ENCODE measurements at regions not wholly inside any gene's neighbourhood (a gene's known extent, or its start where the extent isn't known, plus 50 kb on each side); places are given as distances from the start of the nearest gene placed in this dataset.

GRCh38 chr10:53719658-53720057 is 947.1 kb upstream of the MBL2 start:
- TF ChIP-seq CTCF (IDR thresholded peaks at IDR 0.05; ENCODE audit: extremely low read depth, missing control alignments): no peak

GRCh38 chr10:53716156-53716555 is 943.6 kb upstream of the MBL2 start:
- no peak for TF ChIP-seq CTCF (IDR thresholded peaks at IDR 0.05; ENCODE audit: extremely low read depth, missing control alignments)
- DNase-seq (ENCODE audit: low spot score): no peak

More at GRCh38 chr10:53719658-53720057, 947.1 kb upstream of the MBL2 start:
- DNase-seq (ENCODE audit: low spot score): no peak

- TF ChIP-seq CTCF (IDR thresholded peaks at IDR 0.05; ENCODE audit: extremely low read depth, missing control alignments): no peak
- no peak for DNase-seq (ENCODE audit: low spot score)
Observed at GRCh38 chr10:53713431-53713830, 940.8 kb upstream of the MBL2 start.

- DNase-seq (ENCODE audit: low spot score): no peak
- no peak for TF ChIP-seq CTCF (IDR thresholded peaks at IDR 0.05; ENCODE audit: extremely low read depth, missing control alignments)
Observed at GRCh38 chr10:53702489-53702888, 929.9 kb upstream of the MBL2 start.

- DNase-seq (ENCODE audit: low spot score): no peak
- TF ChIP-seq CTCF (IDR thresholded peaks at IDR 0.05; ENCODE audit: extremely low read depth, missing control alignments): no peak
Observed at GRCh38 chr10:53701213-53701612, 928.6 kb upstream of the MBL2 start.

- no peak for DNase-seq (ENCODE audit: low spot score)
- no peak for TF ChIP-seq CTCF (IDR thresholded peaks at IDR 0.05; ENCODE audit: extremely low read depth, missing control alignments)
Observed at GRCh38 chr10:53700278-53700677, 927.7 kb upstream of the MBL2 start.

- no peak for DNase-seq (ENCODE audit: low spot score)
- TF ChIP-seq CTCF (IDR thresholded peaks at IDR 0.05; ENCODE audit: extremely low read depth, missing control alignments): no peak
Observed at GRCh38 chr10:53699684-53700083, 927.1 kb upstream of the MBL2 start.
